Activated CD8-positive, alpha-beta memory T cell treated with anti-CD3 and anti-CD28 coated beads, Interleukin-2, amount 10 ng/mL, durations not matched to agents 7 days and 5 days (primary cell): ENCODE measurements at regions not wholly inside any gene's neighbourhood (a gene's known extent, or its start where the extent isn't known, plus 50 kb on each side); places are given as distances from the start of the nearest gene placed in this dataset.
"Not testable (repeated sequence)": the region's sequence is repeated elsewhere in the genome, so short reads cannot be mapped to it uniquely, and the experiment has no call there.

Source experiments
- ATAC-seq: fragments of 150-1000 bp; cut with Tn5 transposase; one replicate; pipeline ENCODE4 v1.10.0; 2021; ENCODE audit warnings: moderate library complexity
- CTCF ChIA-PET: fragments of 350-600 bp; sonication (Branson Sonifier 250); formaldehyde crosslinking; loops from one replicate; lab custom pipeline; 2021; ENCODE audit warnings: antibody characterized with exemption; lab: Charles Lee
- DNase-seq: peaks from one replicate; pipeline ENCODE4 v3.0.0-alpha.2; 2020
- H3K27ac Mint-ChIP-seq: one replicate; pipeline ENCODE4 v1.8.0; 2021; ENCODE audit warnings: mild to moderate bottlenecking, mixed read lengths
- H3K27me3 Mint-ChIP-seq: one replicate; pipeline ENCODE4 v1.8.0; 2021; ENCODE audit warnings: mixed read lengths
- H3K36me3 Mint-ChIP-seq: one replicate; pipeline ENCODE4 v1.8.0; 2021; ENCODE audit warnings: mild to moderate bottlenecking, mixed read lengths
- H3K4me1 Mint-ChIP-seq: one replicate; pipeline ENCODE4 v1.8.0; 2021; ENCODE audit warnings: mixed read lengths
- H3K4me3 Mint-ChIP-seq: one replicate; pipeline ENCODE4 v1.8.0; 2021; ENCODE audit warnings: mild to moderate bottlenecking, moderate library complexity, mixed read lengths
- H3K9me3 Mint-ChIP-seq: one replicate; pipeline ENCODE4 v1.8.0; 2022; ENCODE audit warnings: low read depth, mixed read lengths

DNA sequence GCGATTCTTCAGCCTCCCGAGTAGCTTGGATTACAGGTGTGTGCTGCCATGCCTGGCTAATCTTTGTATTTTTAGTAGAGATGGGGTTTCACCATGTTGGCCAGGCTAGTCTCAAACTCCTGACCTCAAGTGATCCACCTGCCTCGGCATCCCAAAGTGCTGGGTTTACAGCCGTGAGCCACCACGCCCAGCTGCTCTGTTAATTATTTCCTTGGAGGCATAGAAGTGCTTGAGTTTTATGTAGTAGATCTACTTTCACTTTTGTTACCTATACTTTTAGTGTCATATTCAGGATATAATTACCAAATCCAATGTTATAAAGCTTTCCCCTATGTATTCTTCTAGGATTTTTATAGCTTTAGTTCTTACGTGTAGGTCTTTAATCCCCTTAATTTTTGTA, 1093.0 kb downstream of the GATA3 start:
- ATAC-seq, result no peak
- H3K27ac Mint-ChIP-seq, result no peak overlapping the region
- CTCF ChIA-PET, result no interaction called here
- no peaks in the 10 kb centered on the region for H3K27me3 Mint-ChIP-seq
- H3K9me3 Mint-ChIP-seq, result no peaks in the 10 kb centered on the region
- DNase-seq, result no peak
- H3K4me1 Mint-ChIP-seq, result no peaks in the 10 kb centered on the region
- H3K36me3 Mint-ChIP-seq, result no peaks in the 10 kb centered on the region
- no peak overlapping the region for H3K4me3 Mint-ChIP-seq

DNA sequence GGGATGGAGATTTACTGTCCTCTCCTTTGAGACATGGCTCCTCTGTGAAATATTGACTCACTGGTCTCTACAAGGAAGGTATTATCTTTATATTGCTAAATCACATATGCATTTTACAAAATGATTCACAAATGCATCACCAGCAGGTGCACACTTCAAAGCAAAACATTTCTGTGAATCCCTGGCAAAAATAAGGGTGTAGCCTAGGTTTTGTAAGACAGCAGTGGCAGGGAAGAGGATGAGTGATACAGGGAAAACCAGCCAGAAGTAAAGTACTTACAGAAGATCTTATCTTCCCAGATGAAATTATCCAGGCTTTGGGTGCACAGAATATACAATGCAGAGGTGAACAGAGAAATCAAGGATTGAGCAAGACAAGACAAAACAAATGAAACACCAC, 1094.6 kb downstream of the GATA3 start:
- Mint-ChIP-seq H3K9me3 (no peaks in the 10 kb centered on the region), H3K27me3 (no peaks in the 10 kb centered on the region), H3K4me1 (no peaks in the 10 kb centered on the region), H3K4me3 (no peak overlapping the region), H3K27ac (no peak overlapping the region), H3K36me3 (no peaks in the 10 kb centered on the region)
- CTCF ChIA-PET, result no interaction called here
- DNase-seq (no peak), ATAC-seq (no peak)

DNA sequence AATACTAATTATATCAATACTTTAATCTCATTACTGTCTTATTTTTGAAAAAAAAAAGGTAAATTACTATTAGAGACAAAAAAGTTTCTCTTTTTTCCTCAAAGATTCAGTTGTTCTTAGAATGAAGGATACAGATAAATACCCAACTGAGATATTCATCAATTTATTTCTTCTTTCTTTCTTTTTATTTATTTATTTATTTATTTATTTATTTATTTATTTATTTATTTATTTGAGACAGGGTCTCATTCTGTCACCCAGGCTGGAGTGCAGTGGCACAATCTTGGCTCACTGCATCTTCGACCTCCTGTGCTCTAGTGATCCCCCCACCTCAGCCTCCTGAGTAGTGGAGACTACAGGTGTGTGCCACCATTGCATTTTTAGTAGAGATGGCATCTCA, 1098.6 kb downstream of the GATA3 start:
- CTCF ChIA-PET, DNase-seq, ATAC-seq, H3K27ac Mint-ChIP-seq, H3K36me3 Mint-ChIP-seq, H3K4me1 Mint-ChIP-seq, H3K27me3 Mint-ChIP-seq, H3K9me3 Mint-ChIP-seq, H3K4me3 Mint-ChIP-seq: not testable (repeated sequence)

DNA sequence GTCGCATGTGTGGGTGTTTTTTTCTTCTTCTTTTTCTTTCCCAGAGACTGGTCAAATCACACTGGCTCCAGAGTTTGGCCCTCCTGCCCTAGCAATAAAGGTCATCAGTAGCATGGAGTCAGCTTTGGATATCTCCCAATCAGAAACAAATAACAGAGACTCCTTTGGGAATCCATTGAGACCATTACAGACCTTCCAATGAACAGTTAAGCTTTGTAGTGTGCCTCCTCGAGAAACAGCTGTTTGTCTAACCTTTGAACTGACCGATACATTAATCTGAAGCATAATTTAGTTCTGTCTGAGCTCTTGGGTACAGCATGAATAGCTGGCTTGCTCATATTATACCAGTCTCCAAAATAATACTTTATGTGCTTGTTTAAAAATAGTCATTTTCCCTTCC, 1103.2 kb downstream of the GATA3 start:
- H3K36me3 Mint-ChIP-seq, result no peaks in the 10 kb centered on the region

DNA sequence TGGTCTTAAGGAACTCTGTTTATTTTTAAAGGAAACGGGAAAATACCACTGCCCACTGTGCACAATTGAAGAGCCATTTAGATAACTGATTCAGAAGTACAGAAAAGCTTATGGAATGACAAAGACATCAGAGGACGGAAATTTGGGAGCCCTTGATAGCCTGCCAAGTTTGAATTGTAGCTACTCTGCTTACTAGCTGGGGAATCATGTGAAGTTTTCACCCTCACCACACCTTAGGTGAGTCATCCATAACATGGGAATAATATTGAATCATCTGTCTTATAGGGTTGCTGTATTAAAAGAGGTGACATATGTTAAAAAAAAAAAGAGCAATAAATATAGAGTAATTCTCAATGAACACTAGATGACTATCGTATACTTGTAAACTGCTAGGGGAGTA, 1104.2 kb downstream of the GATA3 start:
- Mint-ChIP-seq H3K27me3 (peaks cover 1% of the 10 kb centered on the region), H3K4me1 (peaks cover under 1% of the 10 kb centered on the region), H3K4me3 (no peak overlapping the region), H3K9me3 (no peaks in the 10 kb centered on the region), H3K27ac (no peak overlapping the region), H3K36me3 (no peaks in the 10 kb centered on the region)
- no peak for ATAC-seq
- no peak for DNase-seq
- CTCF ChIA-PET, result no interaction called here

More for the DNA sequence above, 1103.2 kb downstream of the GATA3 start:
- ATAC-seq (no peak), DNase-seq (no peak)
- Mint-ChIP-seq H3K27me3 (no peaks in the 10 kb centered on the region), H3K4me1 (no peaks in the 10 kb centered on the region), H3K4me3 (no peak overlapping the region), H3K9me3 (no peaks in the 10 kb centered on the region), H3K27ac (no peak overlapping the region)
- CTCF ChIA-PET, result no interaction called here

DNA sequence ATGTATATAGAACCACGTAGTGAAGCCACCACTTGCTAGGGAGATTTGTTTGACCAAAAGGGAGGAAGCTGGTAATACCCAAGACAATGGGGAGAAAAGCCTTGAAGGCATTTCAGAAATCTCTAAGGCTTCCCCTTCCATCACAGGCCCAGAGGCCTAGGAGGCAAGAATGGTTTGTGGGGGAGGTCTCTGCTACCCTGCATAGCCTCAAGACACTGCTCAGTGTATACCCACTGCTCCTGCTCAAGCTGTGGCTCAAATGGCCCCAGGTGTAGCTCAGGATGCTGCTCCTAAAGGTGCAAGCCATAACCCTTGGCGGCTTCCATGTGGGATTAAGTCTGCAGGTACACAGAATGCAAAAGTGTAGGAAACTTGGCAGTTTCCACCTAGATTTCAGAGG, 1105.8 kb downstream of the GATA3 start:
- Mint-ChIP-seq H3K36me3 (no peaks in the 10 kb centered on the region), H3K27ac (no peak overlapping the region), H3K4me3 (no peak overlapping the region), H3K4me1 (peaks cover 3% of the 10 kb centered on the region), H3K9me3 (no peaks in the 10 kb centered on the region), H3K27me3 (peaks cover 3% of the 10 kb centered on the region)
- no peak for DNase-seq
- no peak for ATAC-seq
- CTCF ChIA-PET, result no interaction called here

DNA sequence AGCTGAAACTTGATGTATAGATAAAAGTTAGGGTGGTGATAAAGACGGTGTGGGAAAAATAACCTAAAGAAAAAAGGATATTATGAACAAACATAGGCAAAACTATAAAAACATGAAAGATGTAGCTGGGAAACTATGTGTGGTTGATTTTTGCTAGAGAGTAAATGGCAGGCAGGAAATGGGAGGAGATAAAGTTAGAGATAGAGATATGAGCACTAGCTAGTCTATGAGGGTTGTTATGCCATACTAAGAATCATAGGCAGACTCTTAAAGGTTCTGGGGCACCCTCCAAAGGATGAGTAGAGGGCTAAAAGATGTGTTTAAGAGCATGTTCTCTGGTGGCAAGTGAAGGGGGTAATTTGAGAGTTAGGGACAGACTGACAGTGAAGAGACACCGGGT, 1109.2 kb downstream of the GATA3 start:
- DNase-seq, result no peak
- H3K9me3 Mint-ChIP-seq, result no peaks in the 10 kb centered on the region

DNA sequence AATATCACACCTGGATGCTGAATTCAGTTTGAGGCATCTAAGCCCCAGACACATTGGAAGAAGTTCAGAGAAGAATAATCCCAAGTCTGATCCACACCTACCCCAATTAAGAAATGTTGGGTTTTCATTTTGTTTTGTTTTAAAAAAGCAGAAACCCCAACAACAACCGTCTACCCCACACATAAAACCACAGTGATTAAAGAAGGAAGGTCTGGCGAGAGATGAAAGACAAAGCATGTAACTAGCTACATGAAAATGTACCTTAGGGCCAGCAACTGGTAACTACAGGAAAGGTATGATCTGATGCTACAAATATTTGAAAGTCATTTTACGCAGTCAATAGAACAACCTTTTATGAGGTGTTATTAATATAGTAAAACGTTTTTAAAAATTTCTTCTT, 1112.3 kb downstream of the GATA3 start:
- Mint-ChIP-seq H3K9me3 (no peaks in the 10 kb centered on the region), H3K27me3 (peaks cover 5% of the 10 kb centered on the region), H3K4me1 (peaks cover 5% of the 10 kb centered on the region), H3K36me3 (no peaks in the 10 kb centered on the region), H3K4me3 (no peak overlapping the region), H3K27ac (no peak overlapping the region)
- ATAC-seq, result no peak
- DNase-seq, result no peak
- CTCF ChIA-PET, result no interaction called here

More for the DNA sequence above, 1109.2 kb downstream of the GATA3 start:
- H3K4me3 Mint-ChIP-seq, result no peak overlapping the region
- ATAC-seq, result no peak
- no peaks in the 10 kb centered on the region for H3K36me3 Mint-ChIP-seq
- H3K27me3 Mint-ChIP-seq, result peaks cover 5% of the 10 kb centered on the region
- CTCF ChIA-PET, result no interaction called here
- no peak overlapping the region for H3K27ac Mint-ChIP-seq
- H3K4me1 Mint-ChIP-seq, result peaks cover 5% of the 10 kb centered on the region

DNA sequence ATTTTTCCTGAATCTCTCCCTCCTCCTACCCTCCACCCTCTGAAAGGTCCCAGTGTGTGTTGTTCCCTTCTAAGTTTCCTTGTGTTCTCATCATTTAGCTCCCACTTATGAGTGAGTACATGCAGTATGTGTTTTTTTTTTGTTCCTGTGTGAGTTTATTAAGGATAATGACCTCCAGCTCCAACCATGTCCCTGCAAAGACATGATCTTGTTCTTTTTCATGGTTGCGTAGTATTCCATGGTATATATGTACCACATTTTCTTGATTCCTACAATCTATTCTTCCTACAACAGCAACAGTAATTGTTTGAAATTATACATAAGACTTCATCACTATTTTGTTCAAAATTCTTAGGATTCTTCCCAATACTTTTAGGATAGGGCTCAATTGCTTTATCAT, 1117.8 kb downstream of the GATA3 start:
- ATAC-seq, result no peak
- H3K4me3 Mint-ChIP-seq, result no peak overlapping the region
- H3K9me3 Mint-ChIP-seq, result no peaks in the 10 kb centered on the region
- H3K27me3 Mint-ChIP-seq, result no peaks in the 10 kb centered on the region
- no peak for DNase-seq
- peaks cover 7% of the 10 kb centered on the region for H3K4me1 Mint-ChIP-seq
- CTCF ChIA-PET, result no interaction called here
- no peak overlapping the region for H3K27ac Mint-ChIP-seq
- no peaks in the 10 kb centered on the region for H3K36me3 Mint-ChIP-seq

DNA sequence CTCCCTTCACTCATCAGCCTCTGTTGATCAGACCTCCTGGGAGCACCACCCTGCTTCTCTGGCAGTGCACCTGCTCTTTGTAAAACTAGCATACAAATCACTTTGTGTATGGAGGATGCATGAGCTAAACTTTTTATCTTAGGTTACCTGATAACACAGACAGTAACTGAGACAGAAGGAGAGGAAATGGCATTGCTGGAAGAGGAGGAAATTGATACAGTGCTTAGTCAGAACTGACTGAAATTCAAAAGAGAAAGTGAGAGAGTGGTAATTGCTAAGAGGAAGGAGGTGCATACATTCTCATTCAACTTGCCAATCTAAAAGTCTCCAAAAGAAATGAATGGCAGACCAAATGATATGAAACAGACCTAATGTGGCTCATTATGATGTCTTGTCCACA, 1120.7 kb downstream of the GATA3 start:
- DNase-seq (no peak), ATAC-seq (peak; percentile 33)
- no peaks in the 10 kb centered on the region for H3K9me3 Mint-ChIP-seq
- no peaks in the 10 kb centered on the region for H3K36me3 Mint-ChIP-seq
- H3K27me3 Mint-ChIP-seq, result peaks cover 9% of the 10 kb centered on the region
- H3K4me1 Mint-ChIP-seq, result peaks cover 7% of the 10 kb centered on the region
- no peak overlapping the region for H3K4me3 Mint-ChIP-seq
- no peak overlapping the region for H3K27ac Mint-ChIP-seq
- CTCF ChIA-PET, result no interaction called here

DNA sequence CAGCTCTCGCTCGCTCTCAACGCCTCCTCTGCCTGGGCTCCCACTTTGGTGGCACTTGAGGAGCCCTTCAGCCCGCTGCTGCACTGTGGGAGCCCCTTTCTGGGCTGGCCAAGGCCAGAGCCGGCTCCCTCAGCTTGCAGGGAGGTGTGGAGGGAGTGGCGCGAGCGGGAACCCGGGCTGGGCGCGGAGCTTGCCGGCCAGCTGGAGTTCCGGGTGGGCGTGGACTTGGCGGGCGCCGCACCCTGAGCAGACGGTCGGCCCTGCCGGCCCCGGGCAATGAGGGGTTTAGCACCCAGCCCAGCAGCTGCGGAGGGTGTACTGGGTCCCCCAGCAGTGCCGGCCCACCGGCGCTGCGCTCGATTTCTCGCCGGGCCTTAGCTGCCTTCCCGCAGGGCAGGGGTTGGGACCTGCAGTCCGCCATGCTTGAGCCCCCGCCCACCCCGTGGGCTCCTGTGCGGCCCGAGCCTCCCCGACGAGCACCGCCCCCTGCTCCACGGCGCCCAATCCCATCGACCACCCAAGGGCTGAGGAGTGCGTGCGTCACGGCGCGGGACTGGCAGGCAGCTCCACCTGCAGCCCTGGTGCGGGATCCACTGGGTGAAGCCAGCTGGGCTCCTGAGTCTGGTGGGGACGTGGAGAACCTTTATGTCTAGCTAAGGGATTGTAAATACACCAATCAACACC, 1128.9 kb downstream of the GATA3 start:
- H3K9me3 Mint-ChIP-seq, DNase-seq, H3K4me1 Mint-ChIP-seq, H3K27ac Mint-ChIP-seq, CTCF ChIA-PET, ATAC-seq, H3K4me3 Mint-ChIP-seq, H3K36me3 Mint-ChIP-seq: not testable (repeated sequence)
- peaks cover 13% of the 10 kb centered on the region for H3K27me3 Mint-ChIP-seq

DNA sequence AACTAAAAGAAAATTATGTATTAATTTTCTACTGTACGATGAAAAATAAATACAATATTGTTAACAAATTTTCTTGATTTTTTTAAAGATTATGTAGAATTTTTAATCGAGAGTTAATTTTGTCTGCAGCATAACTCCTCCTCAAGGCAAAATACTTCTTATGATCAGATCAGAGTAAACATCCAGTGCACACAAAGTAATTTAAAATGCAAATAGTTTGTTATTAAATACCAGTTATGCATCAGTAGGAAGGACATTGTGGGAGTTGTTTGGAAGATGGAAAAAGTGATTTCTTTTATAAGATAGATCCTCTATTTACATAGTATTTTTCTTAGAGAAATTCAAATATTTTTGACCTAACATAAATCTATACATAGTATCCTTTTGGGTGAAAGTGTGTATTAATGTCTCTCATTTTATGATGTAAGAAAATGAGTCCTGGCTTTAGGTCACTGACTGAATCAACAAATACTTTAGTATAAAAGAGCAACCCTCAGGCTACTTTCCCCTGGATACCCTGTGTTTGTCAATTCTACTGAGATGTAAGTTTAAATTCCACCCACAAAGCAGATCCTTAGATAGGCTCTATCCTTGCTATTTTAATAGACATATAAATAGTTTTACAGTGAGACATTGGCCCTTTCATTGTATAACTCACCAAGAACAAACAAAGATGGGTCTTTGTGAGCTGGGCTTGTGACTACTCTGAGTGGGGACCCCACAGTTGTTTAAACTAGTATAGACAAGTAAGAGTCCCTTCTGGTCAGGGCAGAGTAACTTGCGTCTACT, 1133.7 kb downstream of the GATA3 start:
- Mint-ChIP-seq H3K27ac (no peak overlapping the region), H3K9me3 (no peaks in the 10 kb centered on the region), H3K4me3 (no peak overlapping the region), H3K36me3 (no peaks in the 10 kb centered on the region), H3K27me3 (peaks cover 16% of the 10 kb centered on the region), H3K4me1 (no peaks in the 10 kb centered on the region)
- DNase-seq, result no peak
- ATAC-seq, result no peak
- CTCF ChIA-PET, result no interaction called here

DNA sequence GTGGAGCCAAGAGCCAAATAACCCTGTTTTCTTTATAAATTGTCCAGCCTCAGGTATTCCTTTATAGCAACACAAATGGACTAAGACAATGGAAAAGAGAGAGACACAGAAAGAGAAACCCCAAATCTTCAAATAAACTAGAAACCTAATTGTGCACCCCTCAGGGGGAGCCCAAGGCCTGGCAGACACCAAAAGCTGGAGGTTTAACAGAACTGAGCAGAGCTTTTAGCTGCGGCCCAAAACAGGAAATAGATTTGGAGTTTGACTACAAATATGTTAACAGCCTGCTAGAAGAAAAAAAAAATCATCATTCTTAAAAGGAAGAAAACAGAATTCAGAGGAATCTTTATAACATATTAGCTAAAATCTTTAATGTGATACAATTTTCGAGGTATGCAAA, 1135.0 kb downstream of the GATA3 start:
- H3K4me3 Mint-ChIP-seq, result no peak overlapping the region
- no peaks in the 10 kb centered on the region for H3K36me3 Mint-ChIP-seq
- ATAC-seq (no peak), DNase-seq (no peak)
- CTCF ChIA-PET, result no interaction called here
- H3K27me3 Mint-ChIP-seq, result peaks cover 16% of the 10 kb centered on the region
- no peaks in the 10 kb centered on the region for H3K9me3 Mint-ChIP-seq
- no peak overlapping the region for H3K27ac Mint-ChIP-seq
- no peaks in the 10 kb centered on the region for H3K4me1 Mint-ChIP-seq

DNA sequence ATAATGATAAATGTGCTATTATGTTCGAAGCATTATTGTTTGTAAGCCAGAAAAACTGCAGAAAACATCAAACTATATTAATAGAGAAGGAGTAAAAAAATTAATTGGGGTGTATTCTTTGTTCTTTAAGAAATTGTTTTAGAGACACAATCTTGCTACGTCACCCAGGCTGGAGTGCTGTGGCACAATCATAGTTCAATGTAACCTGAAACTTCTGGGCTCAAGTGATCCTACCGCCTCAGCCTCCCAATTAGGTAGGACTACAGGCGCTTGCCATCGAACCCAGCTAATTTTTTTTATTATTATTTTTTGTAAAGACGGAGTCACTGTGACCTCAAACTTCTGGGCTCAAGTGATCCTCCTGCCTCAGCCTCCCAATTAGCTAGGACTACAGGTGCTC, 1138.6 kb downstream of the GATA3 start:
- Mint-ChIP-seq H3K4me1 (no peaks in the 10 kb centered on the region), H3K9me3 (no peaks in the 10 kb centered on the region), H3K27ac (no peak overlapping the region), H3K36me3 (no peaks in the 10 kb centered on the region), H3K27me3 (peaks cover 30% of the 10 kb centered on the region), H3K4me3 (no peak overlapping the region)
- ATAC-seq (no peak), DNase-seq (no peak)
- CTCF ChIA-PET, result interaction anchor here (1.2 kb wide), 1 partner anchor 17 kb away, joined by 4 read pairs; no protein-coding TSS in a partner anchor
